Superior temporal gyrus (tissue), 1 donor: ENCODE measurements at regions not wholly inside any gene's neighbourhood (a gene's known extent, or its start where the extent isn't known, plus 50 kb on each side); places are given as distances from the start of the nearest gene placed in this dataset.

Experiments used
- DNase-seq: peaks from one replicate; pipeline ENCODE4 v3.0.0-alpha.2; 2016; ENCODE audit errors: extremely low spot score

GRCh38 chr10:55263327-55263726, 462.3 kb upstream of the PCDH15 start:
- no peak for DNase-seq

GRCh38 chr10:55242544-55242943, 441.5 kb upstream of the PCDH15 start:
- DNase-seq: no peak

DNA sequence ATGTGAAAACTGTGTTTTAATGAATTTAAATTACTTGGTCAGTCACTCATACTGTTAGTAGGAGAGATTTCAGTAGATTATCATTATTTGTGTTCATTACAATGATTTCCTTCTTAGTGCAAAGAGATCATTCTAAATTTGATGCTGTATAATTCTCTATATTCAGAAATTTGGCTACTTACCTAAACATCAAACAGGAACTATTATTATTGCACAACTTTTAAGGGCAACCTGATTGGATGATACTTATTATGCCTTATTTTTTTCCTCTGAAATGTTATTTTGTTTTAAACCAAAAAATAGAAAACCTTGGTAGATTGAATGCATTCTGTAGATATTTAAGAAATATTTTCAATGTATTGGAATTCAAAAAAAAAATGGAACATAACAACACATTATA, 436.4 kb upstream of the PCDH15 start:
- no peak for DNase-seq

DNA sequence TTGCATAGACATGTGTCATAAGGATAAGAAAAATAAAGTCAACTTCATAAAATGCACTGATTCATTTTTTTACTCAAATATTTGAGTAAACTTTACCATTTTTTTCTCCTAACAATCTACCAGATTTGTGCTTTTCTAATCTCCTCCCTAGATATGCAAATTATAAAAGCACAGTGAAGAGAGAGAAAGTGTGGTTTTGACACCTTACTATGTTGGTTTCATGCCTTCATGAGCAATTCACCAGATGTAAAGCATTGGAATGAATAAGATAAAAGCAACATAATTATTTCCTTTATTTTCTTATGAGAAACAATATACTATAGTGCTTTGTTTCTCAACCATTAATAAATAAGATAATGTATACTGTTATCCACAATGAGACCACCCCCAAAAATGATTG, 432.5 kb upstream of the PCDH15 start:
- no peak for DNase-seq

DNA sequence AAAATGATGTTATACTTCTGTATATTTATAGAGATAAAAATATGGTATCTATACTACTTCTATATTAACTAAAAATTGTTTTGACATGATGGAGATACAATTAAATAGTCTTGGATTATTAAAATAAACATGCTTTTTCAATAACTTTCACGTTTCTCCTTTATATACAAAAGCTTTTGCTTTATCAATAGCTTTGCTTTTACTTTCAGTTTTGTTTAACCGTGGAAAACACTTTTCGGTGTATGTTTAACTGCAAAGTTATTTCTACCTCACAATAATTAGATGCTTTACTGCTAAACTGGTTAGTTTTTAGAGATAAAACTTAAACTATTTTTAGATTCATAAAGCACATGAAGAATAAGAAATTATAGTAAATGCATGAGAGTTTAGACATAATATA, 432.1 kb upstream of the PCDH15 start:
- DNase-seq: no peak

DNA sequence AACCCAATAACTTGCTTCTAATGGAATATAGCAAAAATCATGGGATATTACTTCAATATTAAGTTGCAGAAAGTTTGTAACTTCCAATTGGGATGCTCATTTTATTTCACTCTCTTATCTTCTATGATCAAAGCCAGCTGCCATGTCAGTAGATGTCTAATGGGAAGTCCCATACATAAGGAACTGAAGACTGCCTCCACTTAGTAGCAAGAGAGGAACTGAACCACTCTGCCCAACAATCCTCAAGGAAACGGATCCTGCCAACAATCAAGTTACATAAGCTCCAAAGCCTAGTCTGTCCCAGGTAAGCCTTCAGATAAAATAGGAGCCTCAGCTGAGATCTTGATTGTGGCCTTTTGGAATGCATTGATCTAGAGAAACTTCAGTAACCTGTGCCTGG, 431.5 kb upstream of the PCDH15 start:
- no peak for DNase-seq

GRCh38 chr10:55227967-55228366, 426.9 kb upstream of the PCDH15 start:
- DNase-seq: no peak

DNA sequence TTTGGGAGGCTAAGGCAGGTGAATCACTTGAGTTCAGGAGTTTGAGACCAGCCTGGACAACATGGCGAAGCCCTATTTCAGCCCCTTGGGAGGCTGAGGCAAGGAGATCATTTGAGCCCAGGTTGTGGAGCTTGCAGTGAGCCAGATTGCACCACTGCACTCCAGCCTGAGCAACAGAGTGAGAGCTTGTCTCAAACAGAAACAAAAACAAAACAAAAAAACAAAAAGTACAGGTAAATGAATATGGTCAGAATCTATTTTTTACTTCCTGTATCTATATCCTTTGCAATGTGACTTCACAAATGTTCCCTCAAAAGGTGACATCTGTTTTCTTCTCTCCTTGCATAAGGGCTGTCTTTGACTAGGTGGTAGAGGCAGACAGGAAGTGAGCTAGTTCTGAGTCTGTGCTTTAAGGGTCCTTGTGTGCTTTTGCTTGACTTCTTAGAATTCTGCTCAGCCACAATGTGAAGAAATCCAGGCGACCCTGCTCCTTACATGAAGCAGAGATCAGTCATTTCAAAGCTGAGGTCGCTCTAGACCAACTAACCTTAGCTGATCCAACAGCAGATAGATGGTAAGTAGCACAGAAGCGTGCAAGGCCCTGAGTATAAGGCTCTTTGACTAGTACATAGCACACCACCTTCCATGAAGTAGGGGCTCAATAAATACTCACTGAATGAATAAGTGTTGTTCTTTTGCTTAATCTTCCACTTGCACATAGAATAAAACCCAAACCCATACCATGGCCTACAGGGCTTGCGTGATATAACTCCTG, 423.2 kb upstream of the PCDH15 start:
- DNase-seq: no peak

GRCh38 chr10:55223352-55223751, 422.3 kb upstream of the PCDH15 start:
- DNase-seq: no peak

- DNase-seq: no peak
Observed at GRCh38 chr10:55220975-55221374, 419.9 kb upstream of the PCDH15 start.

- no peak for DNase-seq
Observed at GRCh38 chr10:55215699-55216098, 414.7 kb upstream of the PCDH15 start.

DNA sequence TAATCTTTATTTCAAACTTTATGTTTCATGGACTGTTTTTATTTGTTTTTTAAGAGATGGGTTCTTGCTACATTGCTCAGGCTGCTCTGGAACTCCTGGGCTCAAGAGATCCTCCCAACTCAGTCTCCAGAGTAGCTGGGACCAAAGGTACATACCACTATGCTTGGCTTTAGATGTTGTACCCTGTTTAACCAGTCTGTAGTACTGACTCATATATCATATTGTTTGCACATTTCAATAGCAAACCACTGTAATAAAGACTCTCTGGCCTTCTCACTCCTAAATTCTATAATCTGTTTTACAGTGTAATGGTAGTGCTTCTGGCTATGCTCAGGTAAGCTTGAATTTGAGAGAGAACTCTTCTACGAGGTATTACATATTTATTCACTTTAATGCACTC, 413.6 kb upstream of the PCDH15 start:
- DNase-seq: no peak

- DNase-seq: no peak
Observed at GRCh38 chr10:55212051-55212450, 411.0 kb upstream of the PCDH15 start.

DNA sequence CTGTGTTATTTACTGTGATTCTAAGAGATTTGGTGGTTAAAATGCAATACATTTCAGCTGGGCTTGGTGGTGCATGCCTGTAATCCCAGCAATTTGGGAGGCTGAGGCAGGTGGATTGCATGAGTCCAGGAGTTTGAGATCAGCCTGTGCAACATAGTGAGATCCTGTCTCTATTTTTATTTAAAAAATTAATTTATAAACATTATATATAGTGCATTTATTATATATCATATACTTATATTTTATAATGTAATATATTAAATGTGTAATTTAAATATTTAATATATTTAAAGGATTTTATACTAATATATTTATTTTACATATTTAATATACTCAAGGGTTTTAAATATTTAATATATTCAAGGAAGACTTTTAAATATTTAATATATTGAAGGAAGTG, 402.8 kb upstream of the PCDH15 start:
- no peak for DNase-seq

DNA sequence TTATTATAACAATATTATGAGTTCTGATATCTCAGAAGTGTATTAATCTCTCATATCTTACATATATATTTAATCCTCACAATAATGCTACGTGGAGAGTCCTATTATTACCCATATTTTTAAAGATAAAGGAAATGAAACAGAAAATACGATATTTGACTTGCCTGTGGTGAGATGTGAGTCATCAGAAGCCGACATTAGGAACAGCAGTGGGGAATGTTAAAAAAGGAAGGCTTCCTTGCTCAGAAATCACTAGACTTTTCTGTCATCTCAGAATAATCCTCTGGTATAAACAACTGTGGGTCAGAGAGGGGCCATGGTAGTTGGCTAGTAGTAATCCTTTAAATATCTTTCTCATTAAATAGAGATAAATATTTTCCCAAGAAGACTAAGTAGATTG, 402.3 kb upstream of the PCDH15 start:
- DNase-seq: no peak

GRCh38 chr10:55200020-55200419, 399.0 kb upstream of the PCDH15 start:
- no peak for DNase-seq

- DNase-seq: no peak
Observed at GRCh38 chr10:55191236-55191860, 390.3 kb upstream of the PCDH15 start.

DNA sequence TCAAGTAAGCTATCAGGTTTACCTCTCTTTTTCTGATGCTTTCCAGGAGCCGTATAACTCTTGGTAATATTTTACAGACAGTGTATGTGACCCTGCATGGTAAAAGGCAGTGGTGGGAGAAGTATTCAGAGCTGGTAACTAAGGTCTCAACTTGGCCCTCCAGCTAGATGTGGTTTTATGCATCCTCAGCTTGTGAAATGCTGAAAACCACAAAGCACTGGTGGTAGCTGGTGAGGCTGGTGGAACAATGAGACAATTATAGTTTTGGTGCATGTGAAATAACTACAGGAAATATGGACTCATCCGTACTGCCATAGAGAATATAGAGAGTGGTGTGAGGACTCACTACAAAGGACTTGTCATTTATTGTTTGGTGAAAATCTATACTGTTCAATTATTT, 383.0 kb upstream of the PCDH15 start:
- no peak for DNase-seq

DNA sequence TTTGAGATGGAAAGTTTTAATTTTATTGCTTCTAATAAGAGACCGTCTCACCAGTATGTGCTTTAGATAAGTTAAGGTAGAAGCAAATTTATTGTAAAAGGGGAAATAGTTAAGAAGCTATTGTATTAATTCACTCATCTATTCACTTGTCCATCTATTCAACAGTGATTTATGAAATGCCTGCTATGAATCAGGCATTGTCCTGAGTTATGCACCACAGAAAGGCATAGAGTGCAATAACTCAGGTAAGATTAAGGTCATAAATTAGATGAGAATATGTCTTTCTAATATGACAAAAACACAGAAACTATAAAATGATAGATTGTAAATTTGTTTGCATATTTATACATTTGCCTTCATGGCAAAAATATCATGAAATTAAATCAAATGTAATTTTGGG, 379.3 kb upstream of the PCDH15 start:
- no peak for DNase-seq

DNA sequence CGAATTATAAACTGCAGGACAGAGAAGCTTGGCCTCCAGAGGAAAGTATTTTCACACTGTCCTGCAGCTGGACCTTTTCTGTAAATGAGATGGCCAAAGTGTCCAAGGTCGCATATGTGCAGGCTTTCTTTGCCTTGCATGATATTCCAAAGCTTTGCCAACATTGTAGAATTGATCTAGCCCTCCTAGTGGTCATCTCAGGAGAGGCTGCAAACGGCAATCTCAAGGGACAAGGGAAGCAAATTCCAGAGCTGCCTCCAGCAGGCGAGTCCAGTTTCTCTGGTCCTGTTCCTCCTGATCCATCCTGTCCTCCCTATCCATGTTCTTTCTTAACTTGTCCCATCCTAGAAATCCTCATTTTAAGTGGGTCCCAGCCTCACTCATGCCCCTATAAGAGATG, 373.4 kb upstream of the PCDH15 start:
- DNase-seq: no peak

DNA sequence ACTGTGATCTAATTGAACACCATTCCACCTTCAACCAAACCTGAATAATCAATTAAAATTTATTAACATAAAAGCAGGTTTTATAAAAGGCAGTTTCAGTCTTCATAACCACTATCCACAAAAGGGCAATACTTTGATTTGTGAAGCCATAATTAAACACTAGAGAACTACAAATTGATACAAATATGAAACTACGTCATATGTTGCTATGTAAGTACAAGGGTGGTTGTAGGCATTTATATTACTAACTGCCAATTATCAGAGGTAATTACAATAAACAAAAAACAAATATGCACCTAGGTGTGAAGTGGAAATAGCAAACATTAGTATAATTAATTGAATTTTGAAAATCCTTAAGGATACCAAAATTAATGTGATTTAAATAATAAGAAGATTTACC, 368.5 kb upstream of the PCDH15 start:
- DNase-seq: no peak

DNA sequence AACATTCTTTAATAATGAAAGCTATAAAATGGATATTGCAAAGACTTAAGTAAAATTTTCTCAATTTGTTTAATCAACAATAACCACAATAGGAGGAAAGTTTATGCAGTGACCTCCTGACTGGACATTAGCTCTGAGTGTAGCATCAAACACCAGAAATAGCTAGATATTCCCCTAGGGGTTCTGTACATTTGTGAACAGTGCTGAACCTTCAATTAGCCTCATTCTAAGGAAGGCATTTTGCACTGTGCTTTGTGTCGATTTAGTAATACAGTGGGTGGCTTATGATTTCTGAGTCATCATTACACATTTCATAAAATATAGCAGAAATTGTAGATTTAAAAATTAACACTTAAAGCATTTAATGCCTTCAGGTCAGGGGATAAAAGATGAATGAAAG, 367.3 kb upstream of the PCDH15 start:
- no peak for DNase-seq

- no peak for DNase-seq
Observed at GRCh38 chr10:55163388-55163979, 362.5 kb upstream of the PCDH15 start.
